CD14-positive monocyte (primary cell): ENCODE measurements at regions not wholly inside any gene's neighbourhood (a gene's known extent, or its start where the extent isn't known, plus 50 kb on each side); places are given as distances from the start of the nearest gene placed in this dataset.

Source experiments
- DNase-seq, 3 donors: peaks; one replicate each; pipeline ENCODE4 v3.0.0-alpha.2; 2011 to 2022
- H2AFZ ChIP-seq: 2 replicates; pipeline ENCODE4 v1.6.0; 2012; ENCODE audit warnings: mild to moderate bottlenecking, low read depth, low read length, inconsistent platforms; ENCODE audit not compliant: insufficient read depth, poor library complexity, severe bottlenecking
- H3K27ac ChIP-seq, 2 donors: 1 replicate in 1 of 2; 2 replicates in 1 of 2; pipeline ENCODE4 v1.5.1; 2012 to 2013; ENCODE audit warnings: low read length in 2 of 2, control low read depth in 1 of 2, inconsistent platforms in 1 of 2, low read depth in 1 of 2, mild to moderate bottlenecking in 1 of 2
- H3K27me3 ChIP-seq, 2 donors: one replicate each; pipeline versions ENCODE4 v1.6.0 to v1.6.1; 2011 to 2013; ENCODE audit warnings: low read length in 2 of 2; ENCODE audit not compliant: control insufficient read depth in 2 of 2, insufficient read depth in 2 of 2
- H3K36me3 ChIP-seq, 2 donors: replicated peaks in 1 of 2; 1 replicate in 1 of 2; 2 replicates in 1 of 2; pipeline versions ENCODE4 v1.5.1 to v1.6.1; 2012 to 2013; ENCODE audit warnings: low read length in 2 of 2, control low read depth in 1 of 2, inconsistent platforms in 1 of 2, mild to moderate bottlenecking in 1 of 2; ENCODE audit not compliant: insufficient read depth in 2 of 2, control insufficient read depth in 1 of 2
- H3K4me1 ChIP-seq, 2 donors: 1 replicate in 1 of 2; 2 replicates in 1 of 2; pipeline versions ENCODE4 v1.5.1 to v1.6.1; 2012 to 2013; ENCODE audit warnings: low read length in 2 of 2, control low read depth in 1 of 2, inconsistent platforms in 1 of 2, mild to moderate bottlenecking in 1 of 2, moderate library complexity in 1 of 2; ENCODE audit not compliant: insufficient read depth in 2 of 2, control insufficient read depth in 1 of 2
- H3K4me2 ChIP-seq: replicated peaks from 2 replicates; pipeline ENCODE3; 2012; ENCODE audit warnings: low read length, moderate library complexity, mild to moderate bottlenecking; ENCODE audit not compliant: poor library complexity, severe bottlenecking; ENCODE audit errors: extremely low read depth
- H3K4me3 ChIP-seq, 3 experiments: fragments of 200-600 bp in 1 of 3; sonication (generic) in 1 of 3; replicated peaks in 1 of 3; 1 replicate in 2 of 3; 2 replicates in 1 of 3; pipeline ENCODE4 v1.5.1; 2011 to 2013; ENCODE audit warnings: low read length in 3 of 3, mild to moderate bottlenecking in 3 of 3, control low read depth in 2 of 3, low read depth in 2 of 3, inconsistent platforms in 1 of 3, moderate library complexity in 1 of 3
- H3K79me2 ChIP-seq: 2 replicates; pipeline ENCODE4 v1.6.0; 2012; ENCODE audit warnings: mild to moderate bottlenecking, control low read depth, inconsistent platforms, low read length, moderate library complexity; ENCODE audit not compliant: insufficient read depth
- H3K9ac ChIP-seq: 2 replicates; pipeline ENCODE4 v1.6.0; 2017; ENCODE audit warnings: low read length, mild to moderate bottlenecking; ENCODE audit not compliant: insufficient read depth, poor library complexity, severe bottlenecking
- H3K9me3 ChIP-seq, 2 donors: replicated peaks in 1 of 2; 1 replicate in 1 of 2; 2 replicates in 1 of 2; pipeline versions ENCODE4 v1.5.1 to v1.6.1; 2012 to 2013; ENCODE audit warnings: low read length in 2 of 2, control low read depth in 1 of 2; ENCODE audit not compliant: control insufficient read depth in 1 of 2, insufficient read depth in 1 of 2
- H4K20me1 ChIP-seq: 2 replicates; pipeline ENCODE4 v1.6.0; 2012; ENCODE audit warnings: mild to moderate bottlenecking, low read length, control low read depth, moderate library complexity; ENCODE audit not compliant: insufficient read depth
- H3K27ac Mint-ChIP-seq, 7 donors: one replicate each; pipeline ENCODE4 v1.8.0; 2020; ENCODE audit warnings: mild to moderate bottlenecking in 7 of 7, mixed read lengths in 7 of 7, moderate library complexity in 6 of 7, inconsistent platforms in 2 of 7
- H3K27me3 Mint-ChIP-seq, 3 donors: one replicate each; pipeline ENCODE4 v1.8.0; 2021 to 2022; ENCODE audit warnings: low read depth in 3 of 3, mild to moderate bottlenecking in 3 of 3, mixed read lengths in 3 of 3, moderate library complexity in 3 of 3, inconsistent platforms in 1 of 3
- H3K36me3 Mint-ChIP-seq, 2 donors: one replicate each; pipeline ENCODE4 v1.8.0; 2020; ENCODE audit warnings: mixed read lengths in 2 of 2, inconsistent platforms in 1 of 2, mild to moderate bottlenecking in 1 of 2
- H3K4me1 Mint-ChIP-seq: one replicate; pipeline ENCODE4 v1.8.0; 2020; ENCODE audit warnings: mild to moderate bottlenecking, mixed read lengths
- H3K4me3 Mint-ChIP-seq, 2 donors: one replicate each; pipeline ENCODE4 v1.8.0; 2020; ENCODE audit warnings: mild to moderate bottlenecking in 2 of 2, mixed read lengths in 2 of 2, moderate library complexity in 1 of 2
- H3K9me3 Mint-ChIP-seq, 7 donors: one replicate each; pipeline ENCODE4 v1.8.0; 2020 to 2022; ENCODE audit warnings: mixed read lengths in 7 of 7, mild to moderate bottlenecking in 6 of 7, moderate library complexity in 6 of 7, inconsistent platforms in 2 of 7
- CTCF ChIP-seq: fragments of 200-600 bp; IDR thresholded peaks from one replicate; pipeline ENCODE4 v1.8.0; 2022; ENCODE audit warnings: antibody characterized with exemption, mild to moderate bottlenecking
- WGBS: methylation state at CpG from one replicate; pipeline ENCODE4 v1.1.5; 2013; ENCODE audit warnings: missing lambda C conversion rate; ENCODE audit not compliant: insufficient coverage; 5-methylcytosine and 5-hydroxymethylcytosine counted together
- intact Hi-C, 2 donors: fragments of 100-400 bp; cut with micrococcal nuclease; formaldehyde crosslinking; loops; one replicate each; pipeline versions ENCODE4 v1.15.0 to v1.15.1; 2023

- 100% methylated on average over 4 of the region's 9 CpGs for WGBS
- Histone ChIP-seq H3K9me3 (peaks cover 0 to 4% of the 10 kb centered on the region in 2 donors), H3K4me1 (no peaks in the 10 kb centered on the region), H4K20me1 (no peaks in the 10 kb centered on the region), H3K4me2 (no peak overlapping the region), H3K4me3 (no peak overlapping the region), H3K36me3 (no peaks in the 10 kb centered on the region), H3K79me2 (no peaks in the 10 kb centered on the region), H3K27me3 (no peaks in the 10 kb centered on the region), H2AFZ (no peak overlapping the region), H3K27ac (no peak overlapping the region), H3K9ac (no peak overlapping the region)
- Mint-ChIP-seq H3K36me3 (no peaks in the 10 kb centered on the region), H3K4me3 (no peak overlapping the region), H3K4me1 (no peaks in the 10 kb centered on the region), H3K27me3 (no peaks in the 10 kb centered on the region), H3K27ac (no peak overlapping the region), H3K9me3 (peaks cover 2 to 8% (median 4%) of the 10 kb centered on the region in 7 donors)
- DNase-seq, result no peak
- intact Hi-C loops, result no loop called here
- no peak for TF ChIP-seq CTCF
Observed at GRCh38 chr4:176601124-176601523, 191.6 kb downstream of the VEGFC start.

- Histone ChIP-seq H3K27ac (no peak overlapping the region), H3K4me2 (no peak overlapping the region), H3K79me2 (no peaks in the 10 kb centered on the region), H3K36me3 (no peaks in the 10 kb centered on the region), H3K4me1 (no peaks in the 10 kb centered on the region), H3K27me3 (no peaks in the 10 kb centered on the region), H3K9me3 (peaks cover 0 to 6% of the 10 kb centered on the region in 2 donors), H3K9ac (no peak overlapping the region), H3K4me3 (no peak overlapping the region), H2AFZ (no peak overlapping the region), H4K20me1 (no peaks in the 10 kb centered on the region)
- Mint-ChIP-seq H3K4me3 (no peak overlapping the region), H3K27me3 (no peaks in the 10 kb centered on the region), H3K27ac (no peak overlapping the region), H3K9me3 (peaks cover 0 to 9% (median 5%) of the 10 kb centered on the region in 7 donors), H3K36me3 (no peaks in the 10 kb centered on the region), H3K4me1 (no peaks in the 10 kb centered on the region)
- intact Hi-C loops, result no loop called here
- no peak for DNase-seq
- 94% methylated on average over 7 of the region's 11 CpGs for WGBS
- no peak for TF ChIP-seq CTCF
Observed at GRCh38 chr4:176607807-176608206, 184.9 kb downstream of the VEGFC start.
